Upper lobe of left lung (tissue), 4 donors: ENCODE measurements at regions not wholly inside any gene's neighbourhood (a gene's known extent, or its start where the extent isn't known, plus 50 kb on each side); places are given as distances from the start of the nearest gene placed in this dataset.

Experiments
- CTCF ChIP-seq, 6 experiments: fragments of 450-650 bp in 4 of 6; fragments of 200-600 bp in 2 of 6; sonication (generic) in 2 of 6; IDR thresholded peaks; one replicate each; pipeline ENCODE4 v1.5.1; 2016 to 2019; ENCODE audit warnings: antibody characterized with exemption in 6 of 6
- EP300 ChIP-seq, 4 donors: sonication (generic); formaldehyde crosslinking; IDR thresholded peaks; one replicate each; pipeline ENCODE4 v1.5.1; 2017; ENCODE audit warnings: antibody characterized with exemption in 4 of 4, control low read depth in 2 of 4
- POLR2A ChIP-seq, 4 donors: fragments of 450-650 bp; IDR thresholded peaks; one replicate each; pipeline ENCODE4 v1.5.1; 2016 to 2017; ENCODE audit warnings: antibody characterized with exemption in 4 of 4, mild to moderate bottlenecking in 2 of 4
- POLR2AphosphoS5 ChIP-seq, 2 donors: sonication (generic); formaldehyde crosslinking; IDR thresholded peaks; one replicate each; pipeline ENCODE4 v1.5.1; 2017; ENCODE audit warnings: antibody characterized with exemption in 2 of 2

DNA sequence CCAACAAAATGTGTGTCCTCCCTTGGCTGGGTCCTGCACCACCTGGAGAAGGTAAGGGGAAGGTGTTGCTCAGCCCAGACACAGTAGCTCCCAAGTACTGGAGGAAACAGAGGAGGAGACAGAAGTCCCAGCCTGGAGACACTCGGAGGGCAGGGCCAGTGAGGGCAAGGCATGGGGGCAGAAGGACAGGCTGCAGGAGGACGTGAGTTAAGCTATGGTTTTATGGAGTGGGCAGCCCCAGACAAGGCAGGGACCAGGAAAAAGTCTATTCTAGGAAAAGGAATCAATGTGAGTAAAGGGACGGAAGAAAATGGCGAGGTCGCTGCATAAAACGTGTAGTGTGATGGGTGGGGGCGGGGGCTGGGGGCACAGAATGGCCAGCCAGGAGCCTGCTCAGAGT is 210.1 kb upstream of the DIO3 start:
- TF ChIP-seq POLR2A (IDR thresholded peaks at IDR 0.05) = no peak
- TF ChIP-seq CTCF (IDR thresholded peaks at IDR 0.05) = no peak
- no peak for TF ChIP-seq EP300 (IDR thresholded peaks at IDR 0.05)
- no peak for TF ChIP-seq POLR2AphosphoS5 (IDR thresholded peaks at IDR 0.05)
